ENCODE measurements at regions not wholly inside any gene's neighbourhood (a gene's known extent, or its start where the extent isn't known, plus 50 kb on each side); places are given as distances from the start of the nearest gene placed in this dataset.

- H3K27me3 Mint-ChIP-seq (ENCODE audit: low read depth), result no peaks in the 10 kb centered on the region
- no peak for DNase-seq (ENCODE audit: low read depth, low spot score)
- H3K27ac Mint-ChIP-seq (ENCODE audit: unreplicated experiment), result no peak overlapping the region
- no peak overlapping the region for H3K4me3 Mint-ChIP-seq
- no peak for TF ChIP-seq CTCF (conservative IDR thresholded peaks at IDR 0.05)
- no peaks in the 10 kb centered on the region for H3K36me3 Mint-ChIP-seq (ENCODE audit: low read depth)
- no peaks in the 10 kb centered on the region for H3K4me1 Mint-ChIP-seq
- H3K9me3 Mint-ChIP-seq, result peaks cover 16% of the 10 kb centered on the region
Measured at GRCh38 chr9:16025627-16026026, 472.8 kb downstream of the CCDC171 start.

- H3K27ac Mint-ChIP-seq (ENCODE audit: unreplicated experiment), result no peak overlapping the region
- peaks cover 16% of the 10 kb centered on the region for H3K9me3 Mint-ChIP-seq
- no peaks in the 10 kb centered on the region for H3K4me1 Mint-ChIP-seq
- H3K27me3 Mint-ChIP-seq (ENCODE audit: low read depth), result no peaks in the 10 kb centered on the region
- no peak for DNase-seq (ENCODE audit: low read depth, low spot score)
- no peak overlapping the region for H3K4me3 Mint-ChIP-seq
- no peak for TF ChIP-seq CTCF (conservative IDR thresholded peaks at IDR 0.05)
- no peaks in the 10 kb centered on the region for H3K36me3 Mint-ChIP-seq (ENCODE audit: low read depth)
Measured at GRCh38 chr9:16026886-16027285, 474.0 kb downstream of the CCDC171 start.

GRCh38 chr9:16028548-16028947, 475.7 kb downstream of the CCDC171 start:
- DNase-seq (ENCODE audit: low read depth, low spot score), result no peak
- no peaks in the 10 kb centered on the region for H3K36me3 Mint-ChIP-seq (ENCODE audit: low read depth)
- no peak for TF ChIP-seq CTCF (conservative IDR thresholded peaks at IDR 0.05)
- H3K4me1 Mint-ChIP-seq, result no peaks in the 10 kb centered on the region
- H3K4me3 Mint-ChIP-seq, result no peak overlapping the region
- H3K27me3 Mint-ChIP-seq (ENCODE audit: low read depth), result no peaks in the 10 kb centered on the region
- H3K9me3 Mint-ChIP-seq, result peaks cover 13% of the 10 kb centered on the region
- H3K27ac Mint-ChIP-seq (ENCODE audit: unreplicated experiment), result no peak overlapping the region

GRCh38 chr9:16029046-16029615, 476.3 kb downstream of the CCDC171 start:
- Mint-ChIP-seq H3K36me3 (ENCODE audit: low read depth) (no peaks in the 10 kb centered on the region), H3K9me3 (peaks cover 10% of the 10 kb centered on the region), H3K27ac (ENCODE audit: unreplicated experiment) (no peak overlapping the region), H3K4me1 (no peaks in the 10 kb centered on the region), H3K27me3 (ENCODE audit: low read depth) (no peaks in the 10 kb centered on the region), H3K4me3 (no peak overlapping the region)
- DNase-seq (ENCODE audit: low read depth, low spot score), result no peak
- no peak for TF ChIP-seq CTCF (conservative IDR thresholded peaks at IDR 0.05)

- no peaks in the 10 kb centered on the region for H3K4me1 Mint-ChIP-seq
- H3K27me3 Mint-ChIP-seq (ENCODE audit: low read depth), result no peaks in the 10 kb centered on the region
- TF ChIP-seq CTCF (conservative IDR thresholded peaks at IDR 0.05), result no peak
- no peak for DNase-seq (ENCODE audit: low read depth, low spot score)
- H3K36me3 Mint-ChIP-seq (ENCODE audit: low read depth), result no peaks in the 10 kb centered on the region
- no peak overlapping the region for H3K4me3 Mint-ChIP-seq
- H3K27ac Mint-ChIP-seq (ENCODE audit: unreplicated experiment), result no peak overlapping the region
- peaks cover 10% of the 10 kb centered on the region for H3K9me3 Mint-ChIP-seq
Measured at GRCh38 chr9:16029796-16030363, 477.0 kb downstream of the CCDC171 start.

All from neural crest cell (in vitro differentiated cells).